SKM-1 treated with dmso at 0.1 percent for 144 hours (cell line): ENCODE measurements at regions not wholly inside any gene's neighbourhood (a gene's known extent, or its start where the extent isn't known, plus 50 kb on each side); places are given as distances from the start of the nearest gene placed in this dataset.

Source experiments
- DNase-seq: peaks from one replicate; lab custom pipeline; 2025; ENCODE audit not compliant: unreplicated experiment; lab: John Stamatoyannopoulos, UW

DNA sequence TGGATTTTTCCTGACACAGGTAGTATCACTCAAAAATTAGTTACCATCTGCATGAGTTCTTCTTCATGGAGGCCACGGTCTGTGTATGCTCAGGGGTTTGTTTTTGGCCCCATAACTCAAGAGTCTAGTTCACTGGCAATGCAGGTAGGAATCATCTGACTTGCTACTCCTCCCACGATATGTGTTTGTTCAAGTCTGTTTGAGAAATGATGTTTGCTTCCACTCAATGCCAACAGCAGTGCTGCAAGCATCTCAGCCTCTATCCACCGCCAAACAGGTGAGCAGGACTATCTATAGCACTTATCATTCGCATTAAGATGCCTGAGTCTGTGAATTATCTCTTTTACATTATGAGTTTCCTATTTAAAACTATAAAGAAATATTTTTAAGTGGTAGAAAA lies 264.8 kb upstream of the PTGER4 start:
- DNase-seq: no peak

DNA sequence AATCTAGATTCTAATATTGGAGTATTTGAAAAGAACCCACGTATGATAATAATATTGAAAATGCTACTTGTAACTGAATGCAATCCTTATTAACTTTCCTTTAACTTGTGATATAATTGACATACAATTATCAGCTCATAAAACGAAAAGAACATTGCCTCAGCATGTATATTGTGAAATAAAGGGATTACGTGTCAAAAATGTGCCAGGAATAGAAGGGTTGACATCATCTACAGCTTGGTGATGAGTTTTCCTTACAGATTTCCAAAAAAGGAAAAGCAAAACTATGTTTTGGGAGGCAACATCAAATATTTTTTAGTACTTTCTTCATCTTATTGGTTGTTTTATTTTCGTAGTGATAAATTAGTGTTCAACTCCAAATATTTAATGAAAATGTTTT lies 266.0 kb upstream of the PTGER4 start:
- DNase-seq: no peak

DNA sequence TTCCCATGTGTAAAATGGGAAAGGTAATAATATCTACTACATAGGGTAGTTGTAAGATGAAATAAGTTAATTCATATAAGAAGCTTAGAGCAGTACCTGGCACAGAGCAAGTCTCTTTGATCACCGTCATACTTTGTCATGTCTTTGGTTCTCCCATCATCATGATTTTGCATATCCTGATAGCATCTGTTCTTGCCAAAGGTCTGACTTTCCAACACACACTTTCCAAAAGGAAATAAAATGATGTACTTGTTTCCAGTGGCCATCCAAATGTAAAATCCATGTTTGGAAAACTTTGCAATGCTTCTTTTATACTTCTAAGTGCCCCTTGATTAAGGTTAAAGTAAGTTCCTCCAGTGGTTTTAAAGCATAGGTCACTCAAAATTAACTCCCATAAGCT lies 266.9 kb upstream of the PTGER4 start:
- no peak for DNase-seq

DNA sequence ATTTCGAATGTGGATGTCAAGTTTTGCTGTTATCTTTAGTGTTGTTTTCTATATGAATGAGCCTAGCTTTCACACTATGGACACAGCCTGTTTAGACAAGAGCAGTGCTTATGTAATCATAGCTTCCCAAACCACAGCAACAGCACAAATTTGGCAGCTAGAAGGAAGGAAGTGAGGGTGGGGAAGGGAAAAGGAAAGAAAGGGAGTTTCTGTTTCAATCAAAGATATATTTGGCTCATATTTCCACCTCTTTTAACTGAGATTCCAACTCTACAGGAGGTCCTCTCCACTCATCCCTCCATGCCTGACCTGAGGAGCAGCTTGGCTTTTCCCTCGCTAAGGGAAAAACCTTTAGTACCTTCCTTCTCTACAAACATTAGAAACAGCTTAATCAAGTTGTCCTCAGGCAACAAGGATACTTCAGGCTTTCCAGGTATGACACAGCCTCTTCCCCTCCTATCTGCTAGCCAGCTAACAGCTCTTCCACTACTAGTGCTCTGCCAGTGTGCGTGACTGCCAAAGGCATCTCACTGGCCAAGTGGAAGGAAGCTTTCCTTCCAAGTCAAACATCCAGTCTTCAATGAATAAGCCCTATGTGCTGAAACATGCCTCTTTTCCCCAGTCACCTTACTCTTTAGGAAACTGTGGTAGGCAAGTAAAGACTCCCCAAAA lies 268.6 kb upstream of the PTGER4 start:
- DNase-seq: peak; percentile 77

DNA sequence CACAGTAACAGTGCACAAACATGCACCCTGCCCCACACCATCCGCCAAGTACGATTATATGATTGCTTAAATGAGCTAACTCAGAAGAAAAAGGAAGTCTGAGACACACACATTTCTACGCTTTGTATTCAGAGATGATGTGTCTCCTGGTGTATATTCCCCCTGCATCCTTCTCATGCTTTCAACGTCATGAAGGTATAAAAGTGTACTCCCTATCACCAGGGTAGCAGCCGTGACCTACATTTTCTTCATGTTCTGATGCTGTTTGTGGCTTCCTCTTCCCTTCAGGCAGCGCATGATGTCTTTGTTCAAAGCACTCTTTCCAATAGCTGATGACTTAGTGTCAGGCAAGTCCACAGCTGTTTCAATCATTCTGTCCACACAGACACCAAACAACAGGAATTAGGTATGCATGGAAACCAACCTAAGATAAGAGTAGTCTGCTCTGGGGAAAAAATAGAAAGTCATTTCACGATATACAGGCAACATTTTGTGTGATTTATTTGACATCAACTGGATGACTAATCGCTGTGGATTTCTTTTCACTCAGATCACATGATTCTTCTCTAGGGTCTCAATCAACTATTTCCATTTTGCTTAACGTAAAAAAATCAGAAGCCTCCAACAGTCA lies 269.4 kb upstream of the PTGER4 start:
- peak; percentile 73 for DNase-seq

DNA sequence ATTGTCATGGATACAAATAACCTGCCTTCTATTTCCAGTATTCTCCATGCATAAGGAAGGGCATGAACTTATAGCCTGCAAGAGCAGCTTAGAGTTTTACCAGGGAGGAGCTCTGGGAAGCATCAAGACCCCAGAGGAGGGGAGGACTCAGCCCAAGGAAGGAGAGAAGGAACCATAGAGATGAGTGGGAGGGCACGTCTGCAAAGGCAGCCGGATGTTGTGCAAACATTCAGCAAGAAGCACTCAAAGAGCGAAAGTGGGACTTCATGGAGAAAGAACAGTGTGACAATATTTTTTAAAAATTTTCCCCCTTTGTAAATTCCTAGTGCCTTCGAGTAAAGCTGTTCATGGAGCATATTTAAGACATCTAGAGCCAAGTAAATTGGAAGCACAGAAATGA lies 270.1 kb upstream of the PTGER4 start:
- DNase-seq: peak; percentile 81

DNA sequence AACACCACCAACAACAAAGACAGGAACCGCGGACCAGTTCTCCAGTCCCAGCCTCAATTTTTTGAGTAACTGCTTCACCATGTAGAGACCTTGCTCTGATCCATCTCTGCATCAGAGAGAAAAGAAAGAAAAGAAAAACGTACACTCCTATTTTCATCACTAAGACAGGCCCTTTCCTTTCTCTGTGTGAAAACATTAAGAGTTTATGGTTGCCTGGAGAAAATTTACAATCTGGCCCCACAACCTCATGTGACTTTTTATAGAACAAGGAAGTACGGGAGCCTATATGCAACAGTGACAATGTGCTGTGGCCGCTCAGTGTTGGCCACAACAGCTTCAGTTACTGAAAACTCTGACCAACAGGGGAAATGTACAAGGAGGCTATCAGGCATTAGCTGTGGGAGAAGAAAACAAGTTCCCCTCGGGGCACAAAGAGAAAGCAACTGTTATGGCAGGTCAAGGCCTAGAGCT lies 272.9 kb upstream of the PTGER4 start:
- peak; percentile 71 for DNase-seq

DNA sequence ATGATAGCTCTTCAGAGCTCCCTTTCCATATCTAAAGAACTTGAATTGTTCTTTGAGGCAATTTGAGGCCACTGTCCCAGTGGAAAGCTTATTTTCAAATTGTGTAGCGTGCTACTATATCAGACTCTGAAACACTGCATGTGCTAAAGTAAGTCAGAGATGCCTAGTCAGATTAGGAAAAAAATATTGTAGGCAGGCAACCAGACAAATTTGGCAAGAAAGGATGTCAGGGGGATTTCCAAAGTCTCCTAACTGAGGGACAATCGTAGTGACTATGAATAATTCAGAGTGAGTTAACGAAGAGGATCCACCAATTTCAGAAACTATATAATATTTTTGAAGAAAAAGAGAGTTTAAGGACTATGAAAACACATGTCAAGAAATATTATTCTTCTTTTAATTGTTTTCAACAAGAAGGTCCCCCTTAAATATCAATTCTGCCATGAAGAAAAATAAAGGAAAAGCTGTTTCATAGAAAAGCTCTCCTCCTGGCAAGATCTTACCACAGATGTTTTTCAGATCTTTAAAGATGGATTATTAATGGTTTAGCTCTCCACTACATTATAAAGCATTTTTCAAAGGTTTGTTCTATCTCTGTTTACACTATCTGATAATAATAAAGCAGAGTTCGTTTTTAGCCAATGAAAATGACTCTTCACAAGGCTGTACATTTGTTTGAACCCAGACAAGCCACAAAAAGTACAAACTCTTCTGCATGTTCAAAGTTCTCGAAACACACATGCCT lies 273.5 kb upstream of the PTGER4 start:
- no peak for DNase-seq

DNA sequence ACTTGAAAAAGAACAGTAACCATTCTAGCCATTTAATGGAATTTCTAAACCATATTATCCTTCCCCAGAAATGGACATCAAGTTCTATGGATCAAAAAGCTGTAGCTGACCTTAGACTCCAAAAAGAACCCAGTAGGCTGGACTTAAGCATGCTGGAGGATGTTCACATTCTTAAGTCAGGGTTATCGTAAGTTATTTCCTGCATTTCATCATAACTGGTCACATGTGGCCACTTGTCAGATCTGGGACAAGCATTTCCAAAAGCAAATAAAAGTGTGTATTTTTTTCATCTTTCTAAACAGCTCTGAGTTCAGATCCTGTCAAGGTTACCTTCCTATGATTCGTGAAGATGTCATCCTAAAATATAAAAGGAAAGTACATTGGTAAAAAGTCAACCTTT lies 274.5 kb upstream of the PTGER4 start:
- peak; percentile 21 for DNase-seq

DNA sequence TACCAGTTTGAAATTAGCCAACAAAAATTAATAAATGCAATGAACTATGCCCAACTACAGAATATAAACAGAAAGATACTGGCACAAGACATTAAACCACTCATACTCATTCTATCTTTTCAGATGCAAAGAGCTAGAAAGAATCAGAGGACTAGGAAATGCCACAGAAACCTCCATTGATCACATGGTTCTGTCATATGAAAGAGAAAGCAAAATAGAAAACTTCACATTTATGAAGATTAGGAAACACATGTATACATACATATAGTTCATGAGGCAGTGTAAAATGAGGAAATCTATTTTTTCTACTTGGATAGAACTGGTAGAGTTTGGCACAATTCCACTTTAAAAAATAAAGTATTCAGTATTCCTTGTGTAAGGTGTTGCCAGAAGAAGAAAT lies 275.1 kb upstream of the PTGER4 start:
- DNase-seq: no peak

DNA sequence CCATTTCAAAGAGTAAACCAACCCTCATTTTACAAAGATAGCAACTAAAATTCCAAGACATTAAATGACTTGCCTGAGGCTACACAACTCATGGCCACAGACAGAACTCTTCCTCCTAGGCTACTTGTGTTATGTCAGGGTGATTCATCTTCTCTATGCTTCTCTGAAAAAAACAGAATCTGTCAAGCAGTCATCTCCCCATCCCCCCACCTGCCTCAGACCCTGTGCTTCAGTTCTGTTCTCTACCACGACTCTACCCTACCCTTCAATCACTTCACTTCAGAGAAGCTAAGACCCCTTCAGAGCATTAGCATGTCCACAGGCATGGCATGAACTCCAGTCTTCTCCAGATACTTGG lies 277.7 kb upstream of the PTGER4 start:
- DNase-seq: no peak

DNA sequence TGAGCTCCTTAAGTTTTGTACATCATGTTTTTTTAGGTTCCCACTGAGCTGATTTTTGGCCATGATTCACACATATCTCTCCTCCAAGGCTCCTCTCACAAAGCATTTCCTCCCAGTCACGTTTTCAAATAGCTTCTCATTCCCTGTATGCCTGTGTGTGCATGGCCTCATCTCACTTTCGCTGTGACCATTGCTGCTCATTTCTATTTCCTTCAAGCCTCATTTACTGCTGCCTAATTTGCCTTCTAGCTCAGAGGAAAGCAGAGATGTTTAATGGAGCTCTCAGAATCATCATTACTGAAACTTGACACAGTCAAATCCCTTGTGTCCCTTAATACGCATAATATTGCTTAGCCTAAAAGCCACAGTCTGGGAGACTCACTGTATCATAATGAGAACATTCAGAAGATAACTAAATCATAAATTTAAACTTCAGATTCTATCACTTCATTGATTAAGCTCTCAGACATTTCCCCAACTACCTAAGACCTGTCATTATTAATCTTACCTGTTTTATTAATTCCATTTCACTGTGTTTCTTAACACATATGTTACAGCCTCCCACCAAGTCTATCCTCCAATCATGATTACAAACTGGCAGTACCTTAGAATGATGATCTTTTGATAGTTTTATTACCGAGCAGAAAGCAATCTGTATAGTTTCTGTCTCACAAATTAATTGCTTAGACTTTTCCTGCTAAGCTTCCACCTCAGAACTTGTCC lies 278.3 kb upstream of the PTGER4 start:
- no peak for DNase-seq

DNA sequence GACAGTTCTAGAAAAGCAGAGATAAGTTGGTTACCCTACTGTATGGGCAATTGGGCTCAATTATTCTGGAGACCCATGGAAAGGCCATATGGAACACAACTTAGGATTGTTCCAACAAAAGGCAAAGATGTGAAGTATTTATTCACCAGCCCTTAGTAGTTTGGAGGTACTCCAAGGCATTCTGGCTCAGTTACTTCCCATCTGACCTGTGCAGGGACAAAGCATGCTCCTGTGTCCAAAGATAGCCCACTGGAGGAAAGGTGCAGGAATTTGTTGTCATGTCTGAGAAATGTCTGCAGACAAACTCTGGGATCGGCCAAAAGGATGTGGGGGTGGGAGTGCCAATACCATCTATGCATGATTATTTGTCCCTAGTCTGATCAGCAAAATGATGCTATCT lies 279.5 kb upstream of the PTGER4 start:
- no peak for DNase-seq

DNA sequence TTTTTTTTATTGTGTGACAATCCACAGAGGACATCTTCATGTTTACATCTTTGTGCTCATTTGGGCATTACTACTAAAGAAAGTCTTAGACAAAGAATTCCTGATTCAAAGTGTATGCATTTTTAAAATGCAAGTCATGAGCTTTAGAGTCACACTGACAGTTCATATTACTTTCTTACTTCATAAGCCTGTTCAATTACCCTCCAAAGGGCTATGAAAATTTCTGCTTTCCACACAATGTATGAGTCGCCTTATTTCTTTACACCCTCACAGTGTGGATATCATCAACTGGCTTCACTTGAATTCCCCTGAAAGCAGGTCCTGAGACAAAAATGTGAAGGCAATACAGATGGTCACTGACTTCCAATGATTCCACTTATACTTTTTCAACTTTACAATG lies 280.4 kb upstream of the PTGER4 start:
- DNase-seq: no peak

DNA sequence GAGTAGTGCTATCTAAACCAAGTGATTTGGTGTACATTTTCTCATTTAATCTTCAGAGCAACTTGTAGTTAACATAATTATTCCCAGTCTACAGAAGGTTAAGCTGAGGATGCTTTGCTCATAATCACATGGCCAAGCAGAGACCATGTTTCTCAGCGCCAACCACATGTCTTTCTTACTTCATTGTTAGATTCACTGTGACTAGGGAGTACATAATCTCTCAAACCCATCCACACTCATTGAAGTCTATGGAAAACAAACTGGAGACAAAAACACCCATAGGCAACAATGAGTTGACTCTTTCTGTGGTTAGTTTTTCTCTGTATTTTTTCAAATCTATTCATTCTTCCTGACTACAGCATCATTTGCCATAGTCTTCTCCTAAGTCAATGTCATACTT lies 281.7 kb upstream of the PTGER4 start:
- DNase-seq: no peak

DNA sequence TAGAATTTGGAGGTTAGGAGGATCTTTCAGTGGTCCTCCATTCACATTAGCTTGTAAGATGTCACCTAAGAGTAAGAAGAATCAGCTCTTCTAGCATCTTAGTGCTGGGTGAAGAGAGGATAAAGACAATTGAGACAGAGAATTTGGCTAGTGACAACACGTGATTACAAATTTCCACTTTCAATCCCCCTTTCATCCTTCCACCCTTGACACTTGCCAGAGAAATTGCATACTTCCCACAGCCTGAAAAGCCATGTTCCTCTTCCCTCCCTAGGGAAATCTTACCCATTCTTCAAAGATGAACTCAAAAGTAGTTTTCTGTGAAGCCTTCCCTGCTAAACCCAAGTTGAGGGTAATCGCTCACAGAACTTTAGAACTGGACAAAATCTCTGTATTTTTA lies 282.6 kb upstream of the PTGER4 start:
- no peak for DNase-seq

DNA sequence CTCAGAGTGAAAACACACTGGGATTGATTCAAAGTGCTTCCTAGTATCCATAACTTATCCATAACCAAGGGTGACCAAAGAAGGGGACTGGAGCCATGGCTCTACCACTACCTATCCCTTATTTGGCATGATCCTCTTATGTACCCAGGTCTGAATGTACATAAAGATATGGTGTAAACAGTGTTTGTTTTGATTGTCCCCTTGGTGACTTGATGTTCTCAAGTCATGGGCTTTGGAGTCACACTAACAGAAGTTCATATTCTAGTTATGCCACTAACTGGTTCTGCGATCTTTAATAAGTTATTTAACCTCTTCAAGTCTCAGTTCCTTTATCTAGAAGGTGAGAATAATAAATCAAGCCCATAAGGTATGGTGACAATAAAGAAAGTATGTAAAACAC lies 283.4 kb upstream of the PTGER4 start:
- no peak for DNase-seq

DNA sequence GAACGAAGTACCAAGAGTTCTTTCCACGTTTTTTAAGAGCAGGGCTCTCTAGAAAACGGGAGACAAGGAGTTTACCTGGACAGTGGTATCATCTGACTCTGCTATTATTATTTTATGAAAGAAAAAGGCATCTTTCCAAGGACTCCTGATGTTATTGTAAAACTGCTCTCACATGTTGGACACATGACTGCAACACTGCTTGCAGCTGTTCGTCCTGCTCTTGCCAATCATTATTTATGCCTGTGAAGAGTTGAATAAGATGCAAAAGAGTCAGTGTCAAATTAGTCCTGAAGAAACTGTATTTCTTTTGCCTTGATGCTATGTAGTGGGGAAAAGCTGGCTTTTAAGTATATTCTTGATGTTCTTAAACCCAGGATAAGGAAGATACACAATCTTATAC lies 284.5 kb upstream of the PTGER4 start:
- DNase-seq: no peak

DNA sequence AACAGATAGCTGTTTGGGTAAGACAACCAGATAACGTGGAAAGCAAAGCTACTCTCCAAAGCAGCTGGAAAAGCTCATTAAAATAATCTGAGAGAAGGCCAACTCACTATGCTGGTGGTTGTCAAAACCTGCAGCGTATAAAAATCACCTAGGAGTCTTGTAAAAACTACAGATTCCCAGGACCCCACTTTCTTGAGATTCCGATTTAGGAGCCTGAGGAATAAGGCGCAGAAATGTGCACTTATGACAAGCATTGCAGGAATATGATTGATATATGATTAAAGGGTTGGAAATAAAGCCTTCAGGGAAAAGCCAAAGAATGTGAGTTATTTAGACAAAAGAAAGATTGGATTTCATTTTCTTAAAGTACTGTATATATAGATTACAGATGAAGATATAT lies 285.0 kb upstream of the PTGER4 start:
- DNase-seq: no peak

DNA sequence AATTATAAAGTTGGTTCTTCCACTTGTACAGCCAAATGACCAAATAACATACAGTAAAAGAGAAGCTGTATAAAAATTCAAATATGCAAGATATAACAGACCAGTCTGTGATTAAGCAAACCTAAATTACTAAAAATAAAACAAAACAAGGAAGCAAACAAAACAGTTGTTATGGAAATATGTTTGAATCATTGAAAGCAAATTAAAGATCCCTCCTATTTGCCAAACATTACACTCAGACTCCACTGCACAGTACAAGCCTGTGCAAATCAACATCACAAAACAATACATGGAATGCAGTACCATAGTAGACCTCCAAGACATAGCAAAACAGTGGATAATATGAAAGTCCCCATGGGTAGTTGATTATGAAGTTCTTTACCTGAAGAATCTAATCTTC lies 288.1 kb upstream of the PTGER4 start:
- DNase-seq: no peak

DNA sequence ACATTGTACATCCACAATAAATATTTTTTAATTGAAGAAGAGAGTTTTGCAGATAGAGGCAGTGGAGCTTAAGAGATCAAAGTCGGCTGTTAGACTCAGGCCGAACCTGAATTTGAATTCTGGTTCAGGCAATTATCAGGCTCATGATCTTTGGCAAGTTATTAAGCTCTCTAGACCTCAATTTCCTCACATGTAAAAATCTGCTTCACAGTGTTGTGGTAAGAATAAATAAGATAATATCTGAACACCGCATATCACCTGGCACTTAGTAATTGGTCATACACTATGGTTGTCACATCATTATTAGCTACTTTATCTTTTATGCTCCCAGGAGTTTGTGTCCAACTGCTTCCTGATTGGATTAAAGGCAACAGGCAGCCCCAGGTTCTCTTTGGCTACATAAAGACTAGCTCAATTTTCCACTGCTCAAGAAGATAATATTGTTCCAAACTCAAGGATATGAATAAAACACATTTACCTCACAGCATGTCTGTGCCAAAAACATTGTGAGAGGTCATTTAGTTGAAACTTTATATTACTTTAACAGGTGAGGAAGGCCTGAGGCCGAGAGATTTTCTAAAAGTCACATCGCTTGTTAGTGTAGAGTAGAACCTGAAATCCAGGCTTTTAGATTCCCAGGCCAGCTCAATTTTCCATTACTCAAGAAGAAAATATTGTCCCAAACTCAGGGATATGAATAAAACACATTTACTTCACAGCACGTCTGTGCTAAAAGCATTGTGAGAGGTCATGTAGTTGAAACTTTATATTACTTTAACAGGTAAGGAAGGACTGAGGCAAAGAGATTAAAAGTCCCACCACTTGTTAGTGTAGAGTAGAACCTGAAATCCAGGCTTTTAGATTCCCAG lies 289.2 kb upstream of the PTGER4 start:
- no peak for DNase-seq
